ENCODE measurements at regions not wholly inside any gene's neighbourhood (a gene's known extent, or its start where the extent isn't known, plus 50 kb on each side); places are given as distances from the start of the nearest gene placed in this dataset.
"Not testable (repeated sequence)": the region's sequence is repeated elsewhere in the genome, so short reads cannot be mapped to it uniquely, and the experiment has no call there.

- DNase-seq (ENCODE audit: low spot score) = no peak
These were observed 80.7 kb upstream of the CCDC167 start for GRCh38 chr6:37580176-37580955.

- no peak for DNase-seq (ENCODE audit: low spot score)
These were observed 79.9 kb upstream of the CCDC167 start for GRCh38 chr6:37579444-37580067.

- DNase-seq (ENCODE audit: low spot score) = no peak
These were observed 78.4 kb upstream of the CCDC167 start for GRCh38 chr6:37578104-37578503.

GRCh38 chr6:37576336-37576737 lies 76.6 kb upstream of the CCDC167 start:
- no peak for DNase-seq (ENCODE audit: low spot score)

- no peak for DNase-seq (ENCODE audit: low spot score)
These were observed 75.5 kb upstream of the CCDC167 start for GRCh38 chr6:37575221-37575620.

- no peak for DNase-seq (ENCODE audit: low spot score)
These were observed 72.6 kb upstream of the CCDC167 start for GRCh38 chr6:37572334-37572733.

GRCh38 chr6:37570482-37571133 lies 70.9 kb upstream of the CCDC167 start:
- no peak for DNase-seq (ENCODE audit: low spot score)

- no peak for DNase-seq (ENCODE audit: low spot score)
These were observed 70.2 kb upstream of the CCDC167 start for GRCh38 chr6:37569743-37570481.

GRCh38 chr6:37569317-37569716 lies 69.6 kb upstream of the CCDC167 start:
- no peak for DNase-seq (ENCODE audit: low spot score)

- DNase-seq (ENCODE audit: low spot score) = no peak
These were observed 67.3 kb upstream of the CCDC167 start for GRCh38 chr6:37566950-37567349.

GRCh38 chr6:37566111-37566949 lies 66.6 kb upstream of the CCDC167 start:
- DNase-seq (ENCODE audit: low spot score) = peak; percentile 71

GRCh38 chr6:37565267-37566110 lies 65.8 kb upstream of the CCDC167 start:
- DNase-seq (ENCODE audit: low spot score) = no peak

- DNase-seq (ENCODE audit: low spot score) = not testable (repeated sequence)
These were observed 63.2 kb upstream of the CCDC167 start for GRCh38 chr6:37562926-37563288.

- DNase-seq (ENCODE audit: low spot score) = no peak
These were observed 61.7 kb upstream of the CCDC167 start for GRCh38 chr6:37561361-37561760.

GRCh38 chr6:37560737-37561103 lies 61.0 kb upstream of the CCDC167 start:
- no peak for DNase-seq (ENCODE audit: low spot score)

GRCh38 chr6:37559501-37559900 lies 59.8 kb upstream of the CCDC167 start:
- no peak for DNase-seq (ENCODE audit: low spot score)

- no peak for DNase-seq (ENCODE audit: low spot score)
These were observed 59.4 kb upstream of the CCDC167 start for GRCh38 chr6:37559050-37559449.

GRCh38 chr6:37558646-37559045 lies 59.0 kb upstream of the CCDC167 start:
- DNase-seq (ENCODE audit: low spot score) = no peak

- DNase-seq (ENCODE audit: low spot score) = no peak
These were observed 58.5 kb upstream of the CCDC167 start for GRCh38 chr6:37558168-37558567.

GRCh38 chr6:37557645-37558114 lies 58.0 kb upstream of the CCDC167 start:
- DNase-seq (ENCODE audit: low spot score) = no peak
